Activated B cell treated with CpG ODN at 0.5 μM for 24 hours (primary cell): ENCODE measurements at regions not wholly inside any gene's neighbourhood (a gene's known extent, or its start where the extent isn't known, plus 50 kb on each side); places are given as distances from the start of the nearest gene placed in this dataset.

Source experiments
- ATAC-seq: fragments of 200-7000 bp; cut with Tn5 transposase; one replicate; pipeline ENCODE4 v1.10.0; 2021; ENCODE audit warnings: low read depth, mild to moderate bottlenecking, moderate library complexity
- CTCF ChIA-PET: fragments of 350-600 bp; sonication (Branson Sonifier 250); formaldehyde crosslinking; loops from one replicate; lab custom pipeline; 2021; ENCODE audit warnings: antibody characterized with exemption; lab: Charles Lee
- POLR2A ChIA-PET: fragments of 350-600 bp; sonication (Branson Sonifier 250); formaldehyde crosslinking; loops from one replicate; lab custom pipeline; 2021; ENCODE audit warnings: antibody characterized with exemption; lab: Charles Lee
- DNase-seq: peaks from one replicate; pipeline ENCODE4 v3.0.0; 2022
- H3K27ac Mint-ChIP-seq: one replicate; pipeline ENCODE4 v1.8.0; 2020; ENCODE audit warnings: mixed read lengths
- H3K27me3 Mint-ChIP-seq: one replicate; pipeline ENCODE4 v1.8.0; 2021; ENCODE audit warnings: mixed read lengths
- H3K36me3 Mint-ChIP-seq: one replicate; pipeline ENCODE4 v1.8.0; 2021; ENCODE audit warnings: low read depth, mixed read lengths
- H3K4me1 Mint-ChIP-seq: one replicate; pipeline ENCODE4 v1.8.0; 2021; ENCODE audit warnings: mixed read lengths
- H3K4me3 Mint-ChIP-seq: one replicate; pipeline ENCODE4 v1.8.0; 2020; ENCODE audit warnings: mild to moderate bottlenecking, mixed read lengths
- H3K9me3 Mint-ChIP-seq: one replicate; pipeline ENCODE4 v1.8.0; 2020; ENCODE audit warnings: mixed read lengths
- CTCF ChIP-seq: fragments of 200-600 bp; IDR thresholded peaks from one replicate; pipeline ENCODE4 v1.8.0; 2022; ENCODE audit warnings: antibody characterized with exemption, mild to moderate bottlenecking
- intact Hi-C: fragments of 100-400 bp; cut with micrococcal nuclease; formaldehyde crosslinking; loops from one replicate; pipeline ENCODE4 v1.15.1; 2024

- peaks cover 52% of the 10 kb centered on the region for H3K27me3 Mint-ChIP-seq
- intact Hi-C loops = loop anchor here (1.0 to 10.0 kb wide), 6 partner anchors 18 to 930 kb away; partner anchors contain the start of genes PPIF and ZMIZ1
- no peaks in the 10 kb centered on the region for H3K9me3 Mint-ChIP-seq
- POLR2A ChIA-PET = interaction anchor here (0.6 kb wide), 1 partner anchor 343 kb away, joined by 6 read pairs; no protein-coding TSS in a partner anchor
- CTCF ChIA-PET = interaction anchor here (1.1 kb wide), 1 partner anchor 9 kb away, joined by 3 read pairs; no protein-coding TSS in a partner anchor
- H3K36me3 Mint-ChIP-seq = no peaks in the 10 kb centered on the region
- ATAC-seq = peak; percentile 64
- peak overlapping the region; percentile 80 for H3K27ac Mint-ChIP-seq
- no peak for TF ChIP-seq CTCF
- DNase-seq = no peak
- H3K4me3 Mint-ChIP-seq = peak overlapping the region; percentile 87
- H3K4me1 Mint-ChIP-seq = peaks cover 14% of the 10 kb centered on the region
Measured at GRCh38 chr10:78974617-78975317, 94.0 kb upstream of the ZMIZ1 start.

GRCh38 chr10:78975926-78976325 lies 92.8 kb upstream of the ZMIZ1 start:
- Mint-ChIP-seq H3K27ac (peak overlapping the region; percentile 15), H3K9me3 (no peaks in the 10 kb centered on the region), H3K36me3 (no peaks in the 10 kb centered on the region), H3K27me3 (peaks cover 58% of the 10 kb centered on the region), H3K4me1 (peaks cover 14% of the 10 kb centered on the region), H3K4me3 (no peak overlapping the region)
- POLR2A ChIA-PET = interaction anchor here (0.6 kb wide), 2 partner anchors 20 to 47 kb away, joined by 3 to 4 read pairs; no protein-coding TSS in a partner anchor
- TF ChIP-seq CTCF = no peak
- CTCF ChIA-PET = no interaction called here
- ATAC-seq (no peak), DNase-seq (no peak)
- intact Hi-C loops = loop anchor here (10.0 kb wide), 1 partner anchor 931 kb away; no protein-coding TSS in a partner anchor

- no peak for TF ChIP-seq CTCF
- peaks cover 21% of the 10 kb centered on the region for H3K4me1 Mint-ChIP-seq
- no peak overlapping the region for H3K27ac Mint-ChIP-seq
- POLR2A ChIA-PET = no interaction called here
- intact Hi-C loops = loop anchor here (10.0 kb wide), 1 partner anchor 932 kb away; no protein-coding TSS in a partner anchor
- peaks cover 64% of the 10 kb centered on the region for H3K27me3 Mint-ChIP-seq
- DNase-seq (no peak), ATAC-seq (no peak)
- H3K36me3 Mint-ChIP-seq = no peaks in the 10 kb centered on the region
- H3K4me3 Mint-ChIP-seq = no peak overlapping the region
- CTCF ChIA-PET = no interaction called here
- H3K9me3 Mint-ChIP-seq = no peaks in the 10 kb centered on the region
Measured at GRCh38 chr10:78976825-78977755, 91.7 kb upstream of the ZMIZ1 start.

GRCh38 chr10:78979938-78980337 lies 88.8 kb upstream of the ZMIZ1 start:
- H3K27me3 Mint-ChIP-seq = peaks cover 52% of the 10 kb centered on the region
- ChIA-PET POLR2A (no interaction called here), CTCF (no interaction called here)
- H3K4me3 Mint-ChIP-seq = no peak overlapping the region
- ATAC-seq (no peak), DNase-seq (no peak)
- no peak overlapping the region for H3K27ac Mint-ChIP-seq
- no peaks in the 10 kb centered on the region for H3K9me3 Mint-ChIP-seq
- intact Hi-C loops = loop anchor here (10.0 kb wide), 1 partner anchor 935 kb away; no protein-coding TSS in a partner anchor
- no peaks in the 10 kb centered on the region for H3K36me3 Mint-ChIP-seq
- H3K4me1 Mint-ChIP-seq = peaks cover 9% of the 10 kb centered on the region
- no peak for TF ChIP-seq CTCF
